Psoas muscle (tissue), 7 donors: ENCODE measurements at regions not wholly inside any gene's neighbourhood (a gene's known extent, or its start where the extent isn't known, plus 50 kb on each side); places are given as distances from the start of the nearest gene placed in this dataset.

ENCODE experiments used
- ATAC-seq, 4 donors: fragments of 200-7000 bp; cut with Tn5 transposase; one replicate each; pipeline ENCODE4 v1.9.1; 2020; ENCODE audit warnings: moderate library complexity in 3 of 4, mild to moderate bottlenecking in 2 of 4
- DNase-seq, 2 donors: peaks; one replicate each; pipeline ENCODE4 v3.0.0-alpha.2; 2020
- H3K27ac ChIP-seq: fragments of 200-600 bp; one replicate; pipeline ENCODE4 v1.8.0; 2022
- H3K27me3 ChIP-seq, 3 donors: fragments of 200-600 bp in 1 of 3; one replicate each; pipeline versions ENCODE4 v1.6.1 to v1.8.0; 2013 to 2022; ENCODE audit warnings: low read length in 2 of 3, mild to moderate bottlenecking in 2 of 3, moderate library complexity in 1 of 3; ENCODE audit not compliant: insufficient read depth in 3 of 3
- H3K36me3 ChIP-seq, 2 donors: fragments of 200-600 bp in 1 of 2; one replicate each; pipeline versions ENCODE4 v1.6.1 to v1.8.0; 2013 to 2022; ENCODE audit warnings: low read depth in 1 of 2, mild to moderate bottlenecking in 1 of 2, moderate library complexity in 1 of 2; ENCODE audit not compliant: insufficient read depth in 1 of 2
- H3K4me1 ChIP-seq: fragments of 200-600 bp; one replicate; pipeline ENCODE4 v1.8.0; 2022
- H3K4me3 ChIP-seq: fragments of 200-600 bp; one replicate; pipeline ENCODE4 v1.8.0; 2022; ENCODE audit warnings: mild to moderate bottlenecking
- H3K9me3 ChIP-seq: fragments of 200-600 bp; one replicate; pipeline ENCODE4 v1.8.0; 2022
- WGBS, 3 donors: extraction: QIAGEN DNeasy Blood & Tissue Kit; methylation state at CpG; one replicate each; pipeline versions ENCODE4 v1.1.6 to v1.1.7; 2013; 5-methylcytosine and 5-hydroxymethylcytosine counted together
- intact Hi-C, 2 donors: fragments of 100-400 bp; cut with DNase I; formaldehyde crosslinking; loops; one replicate each; pipeline versions ENCODE4 v1.11.0 to v1.14.2; 2022
- TF ChIP-seq, protein P1 (sequence below): fragments of 200-600 bp; IDR thresholded peaks from one replicate; pipeline ENCODE4 v1.8.0; 2022; ENCODE audit warnings: antibody characterized with exemption
- donor health status: healthy with polysubstance abuse.
- donor health status: DM: no; HTN: no; CAD: no; lungs with moderate emphysema.
- donor health status: Bipolar disorder and iron deficiency.
- donor health status: healthy.
- donor health status: DM: yes; HTN: yes; CAD: no.
- donor health status: DM: no; HTN: no; CAD: no.
- donor health status: DM: yes; HTN: yes; CAD: no.

DNA sequence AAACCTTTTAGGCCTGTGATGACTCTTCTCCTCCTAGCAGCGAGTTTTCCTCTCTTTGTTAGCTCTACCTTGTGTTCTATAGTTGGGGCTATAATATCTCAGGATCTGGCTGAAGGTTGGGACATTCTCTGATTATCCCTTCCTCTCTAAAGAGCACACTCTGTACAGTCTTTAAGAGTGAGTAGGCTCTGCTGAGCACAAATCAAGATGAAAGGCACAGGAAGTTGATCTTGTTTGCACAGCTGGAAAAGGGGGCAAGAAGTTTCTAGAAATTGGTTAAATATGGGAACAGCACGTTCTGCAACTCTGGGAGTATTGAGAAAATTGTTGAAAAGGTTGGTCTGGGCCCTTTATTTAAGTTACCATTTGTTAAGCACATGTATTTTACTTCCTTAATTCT is 240.9 kb downstream of the CDH11 start:
- intact Hi-C loops: no loop called here
- TF ChIP-seq, protein P1, sequence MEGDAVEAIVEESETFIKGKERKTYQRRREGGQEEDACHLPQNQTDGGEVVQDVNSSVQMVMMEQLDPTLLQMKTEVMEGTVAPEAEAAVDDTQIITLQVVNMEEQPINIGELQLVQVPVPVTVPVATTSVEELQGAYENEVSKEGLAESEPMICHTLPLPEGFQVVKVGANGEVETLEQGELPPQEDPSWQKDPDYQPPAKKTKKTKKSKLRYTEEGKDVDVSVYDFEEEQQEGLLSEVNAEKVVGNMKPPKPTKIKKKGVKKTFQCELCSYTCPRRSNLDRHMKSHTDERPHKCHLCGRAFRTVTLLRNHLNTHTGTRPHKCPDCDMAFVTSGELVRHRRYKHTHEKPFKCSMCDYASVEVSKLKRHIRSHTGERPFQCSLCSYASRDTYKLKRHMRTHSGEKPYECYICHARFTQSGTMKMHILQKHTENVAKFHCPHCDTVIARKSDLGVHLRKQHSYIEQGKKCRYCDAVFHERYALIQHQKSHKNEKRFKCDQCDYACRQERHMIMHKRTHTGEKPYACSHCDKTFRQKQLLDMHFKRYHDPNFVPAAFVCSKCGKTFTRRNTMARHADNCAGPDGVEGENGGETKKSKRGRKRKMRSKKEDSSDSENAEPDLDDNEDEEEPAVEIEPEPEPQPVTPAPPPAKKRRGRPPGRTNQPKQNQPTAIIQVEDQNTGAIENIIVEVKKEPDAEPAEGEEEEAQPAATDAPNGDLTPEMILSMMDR: no peak
- Histone ChIP-seq H3K36me3 (no peaks in the 10 kb centered on the region), H3K4me3 (no peak overlapping the region), H3K9me3 (no peaks in the 10 kb centered on the region), H3K27ac (no peak overlapping the region), H3K4me1 (no peaks in the 10 kb centered on the region), H3K27me3 (no peaks in the 10 kb centered on the region)
- DNase-seq (no peak), ATAC-seq (no peak)
- WGBS, 3 donors: 52 to 76% (median 74%) methylated on average over 2 of the region's 2 CpGs

DNA sequence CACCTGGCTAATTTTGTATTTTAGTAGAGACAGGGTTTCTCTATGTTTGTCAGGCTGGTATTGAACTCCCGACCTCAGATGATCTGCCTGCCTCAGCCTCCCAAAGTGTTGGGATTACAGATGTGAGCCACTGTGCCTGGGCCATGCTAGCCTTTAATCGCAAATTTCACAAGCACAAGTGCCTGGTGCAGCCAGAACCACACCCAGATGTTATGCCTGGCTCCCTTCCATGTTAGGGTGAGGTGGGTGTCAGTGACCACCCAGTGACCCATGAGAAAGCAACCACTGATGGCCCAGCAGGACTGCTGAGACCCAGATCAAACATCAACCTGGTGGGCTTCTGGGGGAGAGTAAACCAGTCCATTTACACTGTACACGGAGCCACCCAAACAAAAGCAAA is 241.9 kb downstream of the CDH11 start:
- ATAC-seq: no peak
- intact Hi-C loops: no loop called here
- WGBS, 3 donors: 84 to 93% (median 92%) methylated on average over 3 of the region's 3 CpGs

DNA sequence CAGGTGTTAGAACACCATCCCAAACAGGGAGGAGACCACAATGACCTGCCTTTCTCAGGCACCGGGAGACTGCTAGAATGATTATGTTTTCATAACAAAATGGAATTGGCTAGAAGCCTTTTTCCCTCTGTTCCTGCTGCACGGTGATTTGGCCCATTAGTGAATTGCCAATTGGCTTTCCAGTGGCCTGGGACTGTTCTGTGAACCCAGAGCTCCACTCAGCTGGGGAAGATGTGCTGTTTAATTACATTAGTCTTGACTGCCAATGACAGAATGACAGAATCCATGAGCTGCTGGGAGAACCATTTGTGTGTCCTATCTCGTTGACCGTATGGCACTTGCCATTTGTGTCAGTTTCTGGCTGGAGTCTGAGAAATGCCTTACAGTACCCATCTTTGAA is 242.9 kb downstream of the CDH11 start:
- intact Hi-C loops: loop anchor here in 1 of 2 donors (10.0 kb wide), 1 partner anchor 64 kb away; no protein-coding TSS in a partner anchor
- TF ChIP-seq, protein P1: no peak
- WGBS, 3 donors: 32 to 40% (median 37%) methylated on average over 4 of the region's 4 CpGs

More for the DNA sequence above, 241.9 kb downstream of the CDH11 start:
- H3K27ac ChIP-seq: no peak overlapping the region
- H3K4me1 ChIP-seq: no peaks in the 10 kb centered on the region
- no peaks in the 10 kb centered on the region for H3K36me3 ChIP-seq
- TF ChIP-seq, protein P1: no peak
- no peak for DNase-seq
- H3K4me3 ChIP-seq: no peak overlapping the region
- H3K27me3 ChIP-seq: no peaks in the 10 kb centered on the region
- H3K9me3 ChIP-seq: no peaks in the 10 kb centered on the region

DNA sequence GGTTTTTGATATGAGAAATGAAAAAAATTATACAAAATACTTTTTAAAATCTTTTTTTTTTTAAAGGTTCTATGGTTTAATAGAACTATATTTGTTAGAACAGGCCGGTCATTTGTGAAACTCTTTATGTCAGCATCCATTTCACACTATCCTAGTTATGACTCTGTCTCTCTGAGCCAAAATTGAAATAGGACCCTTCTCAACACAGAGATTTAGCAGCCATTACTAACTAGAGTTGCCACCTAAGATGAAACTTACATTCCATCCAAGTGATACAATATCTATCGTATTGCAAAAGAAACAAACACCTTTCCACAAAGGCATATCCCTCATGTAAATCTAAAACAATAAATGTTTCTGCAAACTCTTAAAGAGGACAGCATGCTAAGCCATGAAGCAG is 249.8 kb downstream of the CDH11 start:
- H3K36me3 ChIP-seq: no peaks in the 10 kb centered on the region
- DNase-seq (no peak), ATAC-seq (no peak)
- no peaks in the 10 kb centered on the region for H3K4me1 ChIP-seq
- H3K9me3 ChIP-seq: no peaks in the 10 kb centered on the region
- TF ChIP-seq, protein P1: no peak
- H3K4me3 ChIP-seq: no peak overlapping the region
- H3K27me3 ChIP-seq: no peaks in the 10 kb centered on the region
- WGBS, 3 donors: 22 to 32% (median 29%) methylated on average over 2 of the region's 2 CpGs
- no peak overlapping the region for H3K27ac ChIP-seq
- intact Hi-C loops: loop anchor here in 1 of 2 donors (10.0 kb wide), 1 partner anchor 57 kb away; no protein-coding TSS in a partner anchor

More for the DNA sequence above, 242.9 kb downstream of the CDH11 start:
- Histone ChIP-seq H3K36me3 (no peaks in the 10 kb centered on the region), H3K27ac (no peak overlapping the region), H3K27me3 (no peaks in the 10 kb centered on the region), H3K9me3 (no peaks in the 10 kb centered on the region), H3K4me1 (no peaks in the 10 kb centered on the region), H3K4me3 (no peak overlapping the region)
- DNase-seq (no peak), ATAC-seq (no peak)

DNA sequence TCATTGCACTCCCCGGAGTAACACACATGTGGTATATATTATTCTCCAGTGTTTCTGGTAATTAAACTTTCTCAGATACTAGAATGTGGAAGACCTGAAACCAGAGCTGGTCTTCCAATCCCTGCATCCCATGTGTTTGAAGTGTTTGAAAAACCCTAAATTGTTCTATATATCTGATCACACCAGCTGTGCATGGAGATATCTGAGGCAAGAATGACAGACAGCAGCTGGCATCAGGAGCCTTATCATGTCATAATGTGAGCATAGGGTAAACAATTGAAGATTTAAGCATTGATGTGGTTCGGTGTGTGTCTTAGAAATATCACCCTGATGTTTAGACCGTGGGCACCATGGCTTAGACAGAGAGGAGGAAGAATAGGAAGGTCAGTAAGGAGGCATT is 251.0 kb downstream of the CDH11 start:
- Histone ChIP-seq H3K36me3 (no peaks in the 10 kb centered on the region), H3K4me1 (no peaks in the 10 kb centered on the region), H3K4me3 (no peak overlapping the region), H3K27me3 (no peaks in the 10 kb centered on the region), H3K27ac (no peak overlapping the region), H3K9me3 (no peaks in the 10 kb centered on the region)
- TF ChIP-seq, protein P1: no peak
- intact Hi-C loops: loop anchor here in 1 of 2 donors (10.0 kb wide), 1 partner anchor 56 kb away; no protein-coding TSS in a partner anchor
- ATAC-seq: no peak
- DNase-seq: no peak
- 59 to 68% (median 62%) methylated on average over 3 of the region's 3 CpGs for WGBS, 3 donors
